Liver (tissue), 8 donors: ENCODE measurements at regions not wholly inside any gene's neighbourhood (a gene's known extent, or its start where the extent isn't known, plus 50 kb on each side); places are given as distances from the start of the nearest gene placed in this dataset.

Experiments used
- DNase-seq: peaks from one replicate; pipeline ENCODE4 v3.0.0-alpha.2; 2017; ENCODE audit warnings: low spot score
- H3K27ac ChIP-seq, 2 donors: one replicate each; pipeline ENCODE4 v1.7.0; 2013; ENCODE audit warnings: inconsistent platforms in 2 of 2, low read length in 2 of 2, control low read depth in 1 of 2, low read depth in 1 of 2, mild to moderate bottlenecking in 1 of 2
- H3K27me3 ChIP-seq, 4 donors: one replicate each; pipeline versions ENCODE4 v1.6.1 to v1.7.0; 2013; ENCODE audit warnings: low read length in 3 of 4, inconsistent platforms in 1 of 4, mild to moderate bottlenecking in 1 of 4, moderate library complexity in 1 of 4; ENCODE audit not compliant: control insufficient read depth in 4 of 4, insufficient read depth in 4 of 4
- H3K36me3 ChIP-seq, 4 donors: one replicate each; pipeline versions ENCODE4 v1.6.1 to v1.7.0; 2013; ENCODE audit warnings: low read length in 3 of 4, mild to moderate bottlenecking in 3 of 4, low read depth in 1 of 4, moderate library complexity in 1 of 4; ENCODE audit not compliant: control insufficient read depth in 4 of 4, insufficient read depth in 3 of 4
- H3K4me1 ChIP-seq, 4 donors: one replicate each; pipeline versions ENCODE4 v1.6.1 to v1.7.0; 2013; ENCODE audit warnings: low read length in 3 of 4, mild to moderate bottlenecking in 3 of 4, moderate library complexity in 1 of 4; ENCODE audit not compliant: control insufficient read depth in 4 of 4, insufficient read depth in 4 of 4
- H3K4me3 ChIP-seq, 3 donors: one replicate each; pipeline versions ENCODE4 v1.6.1 to v1.7.0; 2013; ENCODE audit warnings: low read length in 3 of 3, control low read depth in 1 of 3, low read depth in 1 of 3, mild to moderate bottlenecking in 1 of 3
- H3K9ac ChIP-seq, 2 donors: one replicate each; pipeline ENCODE4 v1.7.0; 2013; ENCODE audit warnings: low read length in 2 of 2, mild to moderate bottlenecking in 2 of 2, moderate library complexity in 2 of 2, control low read depth in 1 of 2, low read depth in 1 of 2
- H3K9me3 ChIP-seq, 4 donors: one replicate each; pipeline versions ENCODE4 v1.6.1 to v1.7.0; 2013; ENCODE audit warnings: low read length in 3 of 4; ENCODE audit not compliant: control insufficient read depth in 4 of 4
- FOXA1 ChIP-seq: IDR thresholded peaks from 2 replicates; pipeline ENCODE4 v1.6.1; 2016; ENCODE audit warnings: antibody characterized with exemption
- FOXA2 ChIP-seq: IDR thresholded peaks from 2 replicates; pipeline ENCODE4 v1.6.1; 2016; ENCODE audit warnings: antibody characterized with exemption
- GABPA ChIP-seq, 2 donors: IDR thresholded peaks in 1 of 2; conservative IDR thresholded peaks in 1 of 2; 2 replicates each; pipeline ENCODE4 v1.6.1; 2016; ENCODE audit warnings: antibody characterized with exemption in 2 of 2, mild to moderate bottlenecking in 1 of 2, moderate library complexity in 1 of 2
- HNF4A ChIP-seq, 2 donors: conservative IDR thresholded peaks; 2 replicates each; pipeline ENCODE4 v1.6.1; 2016; ENCODE audit warnings: antibody characterized with exemption in 2 of 2, mild to moderate bottlenecking in 2 of 2
- HNF4G ChIP-seq: IDR thresholded peaks from 2 replicates; pipeline ENCODE4 v1.6.1; 2016; ENCODE audit warnings: antibody characterized with exemption
- NR2F2 ChIP-seq: IDR thresholded peaks from 2 replicates; pipeline ENCODE4 v1.6.1; 2016; ENCODE audit warnings: antibody characterized with exemption
- TAF1 ChIP-seq: conservative IDR thresholded peaks from 2 replicates; pipeline ENCODE4 v1.6.1; 2016; ENCODE audit warnings: antibody characterized with exemption, mild to moderate bottlenecking
- WGBS: extraction: QIAGEN DNeasy Blood & Tissue Kit; methylation state at CpG from one replicate; pipeline ENCODE4 v1.1.7; 2013; 5-methylcytosine and 5-hydroxymethylcytosine counted together
- TF ChIP-seq, protein P1 (sequence below): IDR thresholded peaks from 2 replicates; pipeline ENCODE4 v1.6.1; 2016; ENCODE audit warnings: antibody characterized with exemption
- TF ChIP-seq, protein P2 (sequence below): IDR thresholded peaks from 2 replicates; pipeline ENCODE4 v1.6.1; 2016; ENCODE audit warnings: antibody characterized with exemption
- TF ChIP-seq, protein P3 (sequence below): IDR thresholded peaks from 2 replicates; pipeline ENCODE4 v1.6.1; 2016; ENCODE audit warnings: antibody characterized with exemption, mild to moderate bottlenecking
- TF ChIP-seq, protein P4 (sequence below): fragments of 150-350 bp; IDR thresholded peaks from 2 replicates; pipeline ENCODE4 v1.5.1; 2017; ENCODE audit warnings: improper control_type of control experiment, low read depth, low read length; ENCODE audit not compliant: missing input control
- donor health status: healthy.
- donor health status: healthy.
- donor health status: healthy.
- donor health status: healthy.
- donor health status: healthy.

DNA sequence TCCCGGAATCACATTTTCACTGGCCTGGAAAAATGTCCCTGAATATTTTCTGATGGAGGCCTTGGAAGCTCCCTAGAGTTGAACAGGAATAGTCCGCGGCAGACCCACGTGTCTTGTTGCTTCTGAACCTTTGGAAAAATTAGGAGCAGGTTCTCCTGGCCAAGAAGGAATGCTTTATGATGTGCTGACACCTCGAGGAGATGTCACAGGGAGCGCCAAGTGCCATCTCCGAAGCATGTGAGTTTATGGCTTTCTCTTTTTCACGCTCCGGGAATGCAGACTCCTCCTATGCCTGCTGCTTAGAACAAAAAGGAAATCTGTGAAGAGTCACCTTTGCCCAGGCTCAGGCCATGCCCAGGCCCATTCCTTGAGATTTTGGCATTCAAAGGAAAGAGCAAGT lies 84.6 kb downstream of the BOD1 start:
- H3K4me3 ChIP-seq, result no peak overlapping the region
- H3K27ac ChIP-seq, result no peak overlapping the region
- 86% methylated on average over 9 of the region's 9 CpGs for WGBS
- DNase-seq, result no peak
- no peaks in the 10 kb centered on the region for H3K9me3 ChIP-seq
- no peak overlapping the region for H3K9ac ChIP-seq
- no peaks in the 10 kb centered on the region for H3K36me3 ChIP-seq
- H3K4me1 ChIP-seq, result no peaks in the 10 kb centered on the region
- no peaks in the 10 kb centered on the region for H3K27me3 ChIP-seq
- TF ChIP-seq HNF4A (conservative IDR thresholded peaks at IDR 0.05) (no peak), FOXA1 (no peak), TAF1 (no peak)
- TF ChIP-seq, protein P1, sequence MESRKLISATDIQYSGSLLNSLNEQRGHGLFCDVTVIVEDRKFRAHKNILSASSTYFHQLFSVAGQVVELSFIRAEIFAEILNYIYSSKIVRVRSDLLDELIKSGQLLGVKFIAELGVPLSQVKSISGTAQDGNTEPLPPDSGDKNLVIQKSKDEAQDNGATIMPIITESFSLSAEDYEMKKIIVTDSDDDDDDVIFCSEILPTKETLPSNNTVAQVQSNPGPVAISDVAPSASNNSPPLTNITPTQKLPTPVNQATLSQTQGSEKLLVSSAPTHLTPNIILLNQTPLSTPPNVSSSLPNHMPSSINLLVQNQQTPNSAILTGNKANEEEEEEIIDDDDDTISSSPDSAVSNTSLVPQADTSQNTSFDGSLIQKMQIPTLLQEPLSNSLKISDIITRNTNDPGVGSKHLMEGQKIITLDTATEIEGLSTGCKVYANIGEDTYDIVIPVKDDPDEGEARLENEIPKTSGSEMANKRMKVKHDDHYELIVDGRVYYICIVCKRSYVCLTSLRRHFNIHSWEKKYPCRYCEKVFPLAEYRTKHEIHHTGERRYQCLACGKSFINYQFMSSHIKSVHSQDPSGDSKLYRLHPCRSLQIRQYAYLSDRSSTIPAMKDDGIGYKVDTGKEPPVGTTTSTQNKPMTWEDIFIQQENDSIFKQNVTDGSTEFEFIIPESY, result no peak
- TF ChIP-seq, protein P2, sequence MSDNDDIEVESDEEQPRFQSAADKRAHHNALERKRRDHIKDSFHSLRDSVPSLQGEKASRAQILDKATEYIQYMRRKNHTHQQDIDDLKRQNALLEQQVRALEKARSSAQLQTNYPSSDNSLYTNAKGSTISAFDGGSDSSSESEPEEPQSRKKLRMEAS, result no peak

DNA sequence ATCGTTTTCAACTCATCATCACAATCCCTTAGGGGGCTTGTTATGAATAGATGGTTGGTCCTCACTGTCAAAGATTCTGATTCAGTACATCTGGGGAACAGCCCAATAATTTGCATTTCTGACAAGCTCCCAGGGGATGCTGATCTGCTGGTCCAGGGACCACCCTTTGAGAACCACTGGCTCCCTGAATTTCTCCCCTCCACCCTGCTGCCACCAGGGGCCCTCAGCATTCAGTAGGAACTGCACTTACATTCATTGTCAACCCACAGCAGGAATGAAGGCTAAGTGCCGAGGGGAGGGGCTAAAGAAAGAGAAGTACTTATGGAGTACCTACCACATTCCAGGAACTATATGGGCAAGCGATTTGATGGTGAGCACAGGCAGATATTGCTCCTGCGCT lies 85.9 kb downstream of the BOD1 start:
- no peak for DNase-seq
- no peaks in the 10 kb centered on the region for H3K9me3 ChIP-seq
- H3K27ac ChIP-seq, result no peak overlapping the region
- TF ChIP-seq FOXA1, result no peak
- TF ChIP-seq GABPA (IDR thresholded peaks at IDR 0.05 in 1 of 2, conservative IDR thresholded peaks at IDR 0.05 in 1 of 2), result no peak
- TF ChIP-seq, protein P1, result no peak
- TF ChIP-seq, protein P3, sequence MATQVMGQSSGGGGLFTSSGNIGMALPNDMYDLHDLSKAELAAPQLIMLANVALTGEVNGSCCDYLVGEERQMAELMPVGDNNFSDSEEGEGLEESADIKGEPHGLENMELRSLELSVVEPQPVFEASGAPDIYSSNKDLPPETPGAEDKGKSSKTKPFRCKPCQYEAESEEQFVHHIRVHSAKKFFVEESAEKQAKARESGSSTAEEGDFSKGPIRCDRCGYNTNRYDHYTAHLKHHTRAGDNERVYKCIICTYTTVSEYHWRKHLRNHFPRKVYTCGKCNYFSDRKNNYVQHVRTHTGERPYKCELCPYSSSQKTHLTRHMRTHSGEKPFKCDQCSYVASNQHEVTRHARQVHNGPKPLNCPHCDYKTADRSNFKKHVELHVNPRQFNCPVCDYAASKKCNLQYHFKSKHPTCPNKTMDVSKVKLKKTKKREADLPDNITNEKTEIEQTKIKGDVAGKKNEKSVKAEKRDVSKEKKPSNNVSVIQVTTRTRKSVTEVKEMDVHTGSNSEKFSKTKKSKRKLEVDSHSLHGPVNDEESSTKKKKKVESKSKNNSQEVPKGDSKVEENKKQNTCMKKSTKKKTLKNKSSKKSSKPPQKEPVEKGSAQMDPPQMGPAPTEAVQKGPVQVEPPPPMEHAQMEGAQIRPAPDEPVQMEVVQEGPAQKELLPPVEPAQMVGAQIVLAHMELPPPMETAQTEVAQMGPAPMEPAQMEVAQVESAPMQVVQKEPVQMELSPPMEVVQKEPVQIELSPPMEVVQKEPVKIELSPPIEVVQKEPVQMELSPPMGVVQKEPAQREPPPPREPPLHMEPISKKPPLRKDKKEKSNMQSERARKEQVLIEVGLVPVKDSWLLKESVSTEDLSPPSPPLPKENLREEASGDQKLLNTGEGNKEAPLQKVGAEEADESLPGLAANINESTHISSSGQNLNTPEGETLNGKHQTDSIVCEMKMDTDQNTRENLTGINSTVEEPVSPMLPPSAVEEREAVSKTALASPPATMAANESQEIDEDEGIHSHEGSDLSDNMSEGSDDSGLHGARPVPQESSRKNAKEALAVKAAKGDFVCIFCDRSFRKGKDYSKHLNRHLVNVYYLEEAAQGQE, result no peak
- TF ChIP-seq NR2F2, result no peak
- TF ChIP-seq, protein P4, sequence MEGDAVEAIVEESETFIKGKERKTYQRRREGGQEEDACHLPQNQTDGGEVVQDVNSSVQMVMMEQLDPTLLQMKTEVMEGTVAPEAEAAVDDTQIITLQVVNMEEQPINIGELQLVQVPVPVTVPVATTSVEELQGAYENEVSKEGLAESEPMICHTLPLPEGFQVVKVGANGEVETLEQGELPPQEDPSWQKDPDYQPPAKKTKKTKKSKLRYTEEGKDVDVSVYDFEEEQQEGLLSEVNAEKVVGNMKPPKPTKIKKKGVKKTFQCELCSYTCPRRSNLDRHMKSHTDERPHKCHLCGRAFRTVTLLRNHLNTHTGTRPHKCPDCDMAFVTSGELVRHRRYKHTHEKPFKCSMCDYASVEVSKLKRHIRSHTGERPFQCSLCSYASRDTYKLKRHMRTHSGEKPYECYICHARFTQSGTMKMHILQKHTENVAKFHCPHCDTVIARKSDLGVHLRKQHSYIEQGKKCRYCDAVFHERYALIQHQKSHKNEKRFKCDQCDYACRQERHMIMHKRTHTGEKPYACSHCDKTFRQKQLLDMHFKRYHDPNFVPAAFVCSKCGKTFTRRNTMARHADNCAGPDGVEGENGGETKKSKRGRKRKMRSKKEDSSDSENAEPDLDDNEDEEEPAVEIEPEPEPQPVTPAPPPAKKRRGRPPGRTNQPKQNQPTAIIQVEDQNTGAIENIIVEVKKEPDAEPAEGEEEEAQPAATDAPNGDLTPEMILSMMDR, result no peak
- TF ChIP-seq HNF4G, result no peak
- no peak for TF ChIP-seq FOXA2
- TF ChIP-seq HNF4A (conservative IDR thresholded peaks at IDR 0.05), result no peak
- H3K4me1 ChIP-seq, result no peaks in the 10 kb centered on the region
- 84% methylated on average over 4 of the region's 4 CpGs for WGBS
- H3K27me3 ChIP-seq, result peaks cover 0 to 1% (median 0%) of the 10 kb centered on the region in 4 donors
- H3K9ac ChIP-seq, result no peak overlapping the region
- H3K36me3 ChIP-seq, result no peaks in the 10 kb centered on the region
- no peak overlapping the region for H3K4me3 ChIP-seq
